K562 (cell line): ENCODE measurements at regions not wholly inside any gene's neighbourhood (a gene's known extent, or its start where the extent isn't known, plus 50 kb on each side); places are given as distances from the start of the nearest gene placed in this dataset.

Experiments used
- ATAC-seq: fragments of 200-7000 bp; cut with Tn5 transposase; 3 replicates; pipeline ENCODE4 v1.9.1; 2020; ENCODE audit warnings: moderate library complexity
- BruUV-seq: library from RNA; stranded (reverse); fragments of 400-500 nt; replicated peaks from 2 replicates; lab custom pipeline; 2021; lab: Mats Ljungman, UMichigan
- CTCF ChIA-PET: fragments of 300-600 bp; formaldehyde crosslinking; extraction: SDS; loops from one replicate; lab custom pipeline; 2021; ENCODE audit warnings: low intra/inter-chr PET ratio; lab: Yijun Ruan, JAX
- POLR2A ChIA-PET: fragments of 300-600, 350-650 bp; sonication (Branson Sonifier 250); formaldehyde crosslinking; extraction: SDS; loops from one replicate; lab custom pipeline; 2021; ENCODE audit warnings: antibody characterized with exemption, inconsistent platforms; lab: Yijun Ruan, JAX
- DNase-seq, 4 experiments: peaks; one replicate each; pipeline versions ENCODE4 v3.0.0 to v3.0.0-alpha.2; 2011 to 2018; ENCODE audit warnings: low spot score in 3 of 4, mixed read lengths in 3 of 4; ENCODE audit errors: extremely low read depth in 1 of 4
- FAIRE-seq: peaks from 2 replicates; lab custom pipeline; 2011; peaks lifted over from hg19 to GRCh38; lab: Jason Lieb, UNC
- H2AFZ ChIP-seq: 2 replicates; pipeline ENCODE4 v1.6.0; 2011; ENCODE audit warnings: low read depth, low read length, control low read depth, inconsistent platforms
- H3K27ac ChIP-seq: fragments of 200-600 bp; 3 replicates; pipeline ENCODE4 v1.8.0; 2011; ENCODE audit warnings: low read depth, mild to moderate bottlenecking, control low read depth, inconsistent platforms, low read length, moderate library complexity, mixed read lengths; ENCODE audit errors: extremely low read depth
- H3K27me3 ChIP-seq, 2 experiments: fragments of 300-600 bp in 1 of 2; 2 replicates in 1 of 2; 3 replicates in 1 of 2; pipeline versions ENCODE4 v1.6.0 to v1.8.0; 2011; ENCODE audit warnings: inconsistent platforms in 2 of 2, low read length in 2 of 2, mild to moderate bottlenecking in 1 of 2, mixed read lengths in 1 of 2, moderate library complexity in 1 of 2; ENCODE audit not compliant: control insufficient read depth in 2 of 2, insufficient read depth in 2 of 2
- H3K36me3 ChIP-seq: fragments of 300-600 bp; 3 replicates; pipeline ENCODE4 v1.8.0; 2011; ENCODE audit warnings: mild to moderate bottlenecking, low read length, inconsistent platforms; ENCODE audit not compliant: control insufficient read depth, insufficient read depth
- H3K4me1 ChIP-seq, 2 experiments: fragments of 200-600 bp in 1 of 2; replicated peaks in 1 of 2; 2 replicates in 1 of 2; 3 replicates in 1 of 2; pipeline versions ENCODE4 v1.5.1 to v1.8.0; 2011; ENCODE audit warnings: inconsistent platforms in 2 of 2, low read length in 2 of 2, mild to moderate bottlenecking in 1 of 2, mixed read lengths in 1 of 2, moderate library complexity in 1 of 2; ENCODE audit not compliant: control insufficient read depth in 2 of 2, insufficient read depth in 2 of 2
- H3K4me2 ChIP-seq: 2 replicates; pipeline ENCODE4 v1.6.1; 2011; ENCODE audit warnings: low read length, control low read depth, inconsistent platforms, mixed read lengths; ENCODE audit not compliant: insufficient read depth
- H3K4me3 ChIP-seq: fragments of 200-600 bp; sonication (generic), shearing (Covaris generic); 2 replicates; pipeline ENCODE4 v1.5.1; 2016; ENCODE audit warnings: control low read depth, inconsistent platforms
- H3K79me2 ChIP-seq: fragments of 200-600 bp; 3 replicates; pipeline ENCODE4 v1.8.0; 2011; ENCODE audit warnings: low read length, inconsistent platforms; ENCODE audit not compliant: control insufficient read depth, insufficient read depth
- H3K9ac ChIP-seq, 2 experiments: 2 replicates each; pipeline versions ENCODE4 v1.6.0 to v1.6.1; 2011; ENCODE audit warnings: low read depth in 2 of 2, low read length in 2 of 2, control low read depth in 1 of 2, inconsistent platforms in 1 of 2, mild to moderate bottlenecking in 1 of 2, mixed read lengths in 1 of 2; ENCODE audit not compliant: insufficient read depth in 1 of 2
- H3K9me1 ChIP-seq: one replicate; pipeline ENCODE4 v1.6.0; 2011; ENCODE audit warnings: inconsistent platforms, mild to moderate bottlenecking, low read length, moderate library complexity; ENCODE audit not compliant: control insufficient read depth, insufficient read depth
- H3K9me3 ChIP-seq: replicated peaks from 2 replicates; pipeline ENCODE4 v1.5.1; 2011; ENCODE audit warnings: low read depth, low read length, inconsistent platforms; ENCODE audit not compliant: control insufficient read depth, insufficient read depth
- H4K20me1 ChIP-seq: replicated peaks from 2 replicates; pipeline ENCODE4 v1.6.1; 2011; ENCODE audit warnings: low read length, inconsistent platforms, mixed read lengths; ENCODE audit not compliant: control insufficient read depth, insufficient read depth
- ARID2 ChIP-seq: fragments of 450-650 bp; IDR thresholded peaks from 2 replicates; pipeline ENCODE4 v1.6.1; 2017; ENCODE audit warnings: antibody characterized with exemption, mild to moderate bottlenecking
- BACH1 ChIP-seq: fragments of 200-800 bp; sonication (Bioruptor generic); IDR thresholded peaks from 2 replicates; pipeline ENCODE4 v1.6.1; 2016; ENCODE audit warnings: missing genetic modification characterization, missing compliant biosample characterization
- CLOCK ChIP-seq: fragments of 250-450 bp; sonication (Bioruptor Pico); IDR thresholded peaks from 2 replicates; pipeline ENCODE4 v1.4.0; 2020; ENCODE audit warnings: mild to moderate bottlenecking, moderate library complexity, borderline replicate concordance
- ELF2 ChIP-seq: fragments of 250-450 bp; sonication (Bioruptor Pico); IDR thresholded peaks from 2 replicates; pipeline ENCODE4 v1.5.0; 2021; ENCODE audit warnings: mild to moderate bottlenecking
- ERF ChIP-seq: fragments of 450-650 bp; formaldehyde crosslinking; IDR thresholded peaks from 2 replicates; pipeline ENCODE4 v1.4.0; 2020; ENCODE audit warnings: mild to moderate bottlenecking, mixed read lengths
- RBM14 ChIP-seq: fragments of 200-400 bp; formaldehyde crosslinking; IDR thresholded peaks from 2 replicates; pipeline ENCODE4 v1.6.1; 2018; ENCODE audit warnings: low read depth, mild to moderate bottlenecking, low read length, moderate library complexity, borderline replicate concordance; ENCODE audit not compliant: insufficient read depth
- RFX5 ChIP-seq: IDR thresholded peaks from 2 replicates; pipeline ENCODE4 v1.6.1; 2011; ENCODE audit warnings: low read depth, mild to moderate bottlenecking, improper control_type of control experiment, low read length
- SMARCE1 ChIP-seq: fragments of 450-650 bp; IDR thresholded peaks from 2 replicates; pipeline ENCODE4 v1.7.1; 2016; ENCODE audit warnings: mild to moderate bottlenecking
- ZBTB7A ChIP-seq: IDR thresholded peaks from 2 replicates; pipeline ENCODE4 v1.6.1; 2011; ENCODE audit warnings: low read depth, mild to moderate bottlenecking, low read length, moderate library complexity, borderline replicate concordance; ENCODE audit not compliant: control insufficient read depth
- ZC3H8 ChIP-seq: fragments of 450-650 bp; IDR thresholded peaks from 2 replicates; pipeline ENCODE4 v1.6.1; 2017
- WGBS: fragments of 100-300 bp; shearing (Covaris generic); methylation state at CpG from one replicate; pipeline ENCODE4 v1.1.6; 2016; ENCODE audit warnings: low coverage, mixed read lengths; ENCODE audit not compliant: insufficient coverage; ENCODE audit errors: missing lambda C conversion rate; 5-methylcytosine and 5-hydroxymethylcytosine counted together
- in situ Hi-C: fragments of 300-500 bp; cut with MboI; formaldehyde crosslinking; loops from 4 replicates; pipeline ENCODE4 v1.15.0; 2018; ENCODE audit warnings: inconsistent platforms, mixed read lengths
- intact Hi-C: fragments of 100-400 bp; cut with micrococcal nuclease; formaldehyde crosslinking; loops from 2 replicates; pipeline ENCODE4 v1.14.2; 2022
- TF ChIP-seq, protein P1 (sequence below): fragments of 450-650 bp; IDR thresholded peaks from 2 replicates; pipeline ENCODE4 v1.6.1; 2016; ENCODE audit warnings: low read depth, mild to moderate bottlenecking, moderate library complexity

DNA sequence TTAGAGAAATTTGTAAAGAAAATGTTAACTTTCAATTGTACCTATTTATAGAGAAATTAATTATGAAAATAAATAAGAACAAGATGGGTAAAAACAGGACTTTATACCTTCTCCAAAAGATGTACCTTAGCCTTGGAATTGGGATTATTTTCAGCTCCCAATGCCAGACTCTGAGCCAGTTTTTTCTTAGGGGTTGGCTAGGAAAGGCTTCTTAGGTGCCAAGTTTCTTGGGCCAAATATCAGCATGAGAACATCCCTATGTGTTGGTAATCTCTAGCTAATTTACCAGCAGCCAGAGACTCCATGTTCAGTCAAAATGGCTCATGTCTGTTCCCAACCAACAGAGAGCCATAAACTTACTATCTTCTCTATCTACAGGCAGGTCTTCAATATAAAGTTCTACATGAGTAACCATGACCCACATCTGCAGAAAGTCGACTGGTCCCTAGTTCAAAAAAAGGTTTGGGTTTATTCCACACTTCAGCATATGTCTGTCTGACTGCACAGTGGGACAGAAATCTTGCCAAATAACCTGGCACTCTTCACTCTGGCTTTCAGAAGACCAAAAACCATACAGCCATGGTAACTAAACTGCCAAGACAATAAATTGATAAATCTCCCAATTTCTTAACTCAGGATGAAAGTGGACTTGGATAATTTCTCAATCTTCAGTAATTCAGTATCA, 380.5 kb upstream of the RASGEF1B start:
- Histone ChIP-seq H3K4me1 (no peaks in the 10 kb centered on the region), H3K36me3 (no peaks in the 10 kb centered on the region), H3K79me2 (no peaks in the 10 kb centered on the region), H3K9me3 (no peaks in the 10 kb centered on the region), H3K9ac (no peak overlapping the region), H2AFZ (no peak overlapping the region), H3K27ac (no peak overlapping the region), H4K20me1 (no peaks in the 10 kb centered on the region), H3K27me3 (peaks cover 0 to 8% of the 10 kb centered on the region in 2 experiments; a peak in 2 of 5 replicates), H3K4me3 (no peak overlapping the region), H3K4me2 (no peak overlapping the region), H3K9me1 (no peaks in the 10 kb centered on the region)
- FAIRE-seq, result no peak
- no TSS peak for BruUV-seq
- in situ Hi-C loops, result no loop called here
- ChIA-PET CTCF (no interaction called here), POLR2A (no interaction called here)
- ATAC-seq, result no peak
- intact Hi-C loops, result no loop called here
- 0% methylated on average over 1 of the region's 1 CpG for WGBS
- DNase-seq, result no peak
- TF ChIP-seq ZC3H8 (no peak), RFX5 (no peak), ARID2 (no peak), SMARCE1 (no peak), RBM14 (no peak), BACH1 (no peak)

DNA sequence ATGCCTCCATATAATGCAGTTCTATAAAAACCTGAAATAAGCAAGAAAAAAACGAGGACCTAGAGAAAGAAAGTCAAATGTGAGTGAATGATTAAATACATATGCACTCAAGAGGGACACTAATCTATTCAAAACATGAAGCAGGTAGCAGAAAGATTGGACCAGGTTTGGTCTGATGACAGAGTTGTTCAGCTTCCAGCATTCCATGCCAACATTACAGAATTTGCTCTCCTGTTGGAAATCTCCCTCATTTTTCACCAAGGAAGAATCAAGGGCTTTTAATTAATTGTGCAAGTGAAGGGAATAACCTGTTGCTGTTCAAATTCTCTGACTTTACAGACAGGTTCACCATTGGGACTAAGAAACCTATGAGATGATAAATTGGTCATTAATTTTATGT, 379.0 kb upstream of the RASGEF1B start:
- FAIRE-seq (no peak), ATAC-seq (no peak), DNase-seq (no peak)
- BruUV-seq, result no TSS peak
- Histone ChIP-seq H3K36me3 (no peaks in the 10 kb centered on the region), H3K9ac (no peak overlapping the region), H2AFZ (no peak overlapping the region), H3K4me3 (no peak overlapping the region), H3K27ac (no peak overlapping the region), H4K20me1 (no peaks in the 10 kb centered on the region), H3K9me1 (no peaks in the 10 kb centered on the region), H3K4me2 (no peak overlapping the region), H3K4me1 (no peaks in the 10 kb centered on the region; a peak in 1 of 5 replicates), H3K79me2 (no peaks in the 10 kb centered on the region), H3K9me3 (no peaks in the 10 kb centered on the region), H3K27me3 (peaks cover 0 to 8% of the 10 kb centered on the region in 2 experiments; a peak in 2 of 5 replicates)
- ChIA-PET POLR2A (no interaction called here), CTCF (no interaction called here)
- in situ Hi-C loops, result no loop called here
- intact Hi-C loops, result no loop called here
- WGBS, result 0% methylated on average over 1 of the region's 1 CpG
- TF ChIP-seq CLOCK (no peak), ELF2 (CRISPR knock-in tag) (no peak), ERF (CRISPR knock-in tag) (no peak), ZBTB7A (no peak)
- TF ChIP-seq, protein P1, sequence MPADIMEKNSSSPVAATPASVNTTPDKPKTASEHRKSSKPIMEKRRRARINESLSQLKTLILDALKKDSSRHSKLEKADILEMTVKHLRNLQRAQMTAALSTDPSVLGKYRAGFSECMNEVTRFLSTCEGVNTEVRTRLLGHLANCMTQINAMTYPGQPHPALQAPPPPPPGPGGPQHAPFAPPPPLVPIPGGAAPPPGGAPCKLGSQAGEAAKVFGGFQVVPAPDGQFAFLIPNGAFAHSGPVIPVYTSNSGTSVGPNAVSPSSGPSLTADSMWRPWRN, result no peak
